H1 (cell line): ENCODE measurements at regions not wholly inside any gene's neighbourhood (a gene's known extent, or its start where the extent isn't known, plus 50 kb on each side); places are given as distances from the start of the nearest gene placed in this dataset.

Experiments used
- CHD7 ChIP-seq: fragments of 300-600 bp; sonication (generic); IDR thresholded peaks from 2 replicates; pipeline ENCODE4 v1.7.1; 2012; ENCODE audit warnings: low read length, moderate library complexity, mild to moderate bottlenecking, inconsistent platforms; ENCODE audit not compliant: insufficient replicate concordance
- EP300 ChIP-seq, 2 experiments: IDR thresholded peaks; 1 replicate in 1 of 2; 2 replicates in 1 of 2; pipeline ENCODE4 v1.6.1; 2011 to 2012; ENCODE audit warnings: low read depth in 2 of 2, low read length in 2 of 2, mild to moderate bottlenecking in 2 of 2, borderline replicate concordance in 1 of 2, inconsistent platforms in 1 of 2, moderate library complexity in 1 of 2
- GABPA ChIP-seq: IDR thresholded peaks from 2 replicates; pipeline ENCODE4 v1.6.1; 2011; ENCODE audit warnings: mild to moderate bottlenecking, low read length, moderate library complexity, borderline replicate concordance; ENCODE audit not compliant: insufficient read depth
- GTF2F1 ChIP-seq: IDR thresholded peaks from 2 replicates; pipeline ENCODE4 v1.6.1; 2012; ENCODE audit warnings: low read depth, low read length, improper control_type of control experiment, borderline replicate concordance
- PHF8 ChIP-seq: fragments of 200-600 bp; sonication (generic); conservative IDR thresholded peaks from 2 replicates; pipeline ENCODE4 v1.7.1; 2012; ENCODE audit warnings: low read depth, mild to moderate bottlenecking, inconsistent platforms, low read length, moderate library complexity
- RBBP5 ChIP-seq: IDR thresholded peaks from 2 replicates; pipeline ENCODE4 v1.7.1; 2012; ENCODE audit warnings: low read depth, mild to moderate bottlenecking, inconsistent platforms, low read length, moderate library complexity, borderline replicate concordance
- TBP ChIP-seq: IDR thresholded peaks from 2 replicates; pipeline ENCODE4 v1.6.1; 2011; ENCODE audit warnings: low read depth, low read length, improper control_type of control experiment
- USF2 ChIP-seq: IDR thresholded peaks from 2 replicates; pipeline ENCODE4 v1.6.1; 2011; ENCODE audit warnings: low read length, improper control_type of control experiment

GRCh38 chr16:85475691-85476300 lies 137.3 kb upstream of the GSE1 start (continued):
- TF ChIP-seq CHD7: no peak
- no peak for TF ChIP-seq PHF8
- TF ChIP-seq EP300 (IDR thresholded peaks at IDR 0.05; ENCODE audit: borderline replicate concordance in 1 of 2, low read depth in 2 of 2, low read length in 2 of 2): no peak
- TF ChIP-seq TBP: no peak
- TF ChIP-seq RBBP5: no peak
- TF ChIP-seq GTF2F1: no peak
- no peak for TF ChIP-seq USF2
- no peak for TF ChIP-seq GABPA
